NCI-H460 (cell line): ENCODE measurements at regions not wholly inside any gene's neighbourhood (a gene's known extent, or its start where the extent isn't known, plus 50 kb on each side); places are given as distances from the start of the nearest gene placed in this dataset.

Source experiments
- DNase-seq: peaks from one replicate; pipeline ENCODE4 v3.0.0-alpha.2; 2016; ENCODE audit warnings: low read depth; ENCODE audit errors: extremely low read depth

DNA sequence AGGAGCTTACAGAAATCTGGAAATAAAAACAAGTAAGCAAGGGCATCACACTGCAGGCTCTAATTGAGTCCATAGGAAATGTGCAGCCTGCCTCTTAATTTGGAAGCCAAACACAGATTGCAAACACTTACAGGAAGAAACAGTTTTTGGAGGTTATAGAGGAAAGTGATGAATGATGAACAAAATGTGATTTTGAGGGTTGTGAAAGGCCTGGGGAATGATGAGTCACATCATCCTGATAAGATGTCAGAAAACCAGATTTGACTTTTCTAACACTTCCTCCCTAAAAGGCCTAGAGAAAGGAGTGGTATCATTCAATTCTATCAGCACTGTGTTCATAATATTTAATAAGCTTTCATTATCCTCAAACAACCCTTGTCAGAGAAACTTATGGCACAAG, 96.6 kb upstream of the POU2AF2 start:
- DNase-seq, result no peak

DNA sequence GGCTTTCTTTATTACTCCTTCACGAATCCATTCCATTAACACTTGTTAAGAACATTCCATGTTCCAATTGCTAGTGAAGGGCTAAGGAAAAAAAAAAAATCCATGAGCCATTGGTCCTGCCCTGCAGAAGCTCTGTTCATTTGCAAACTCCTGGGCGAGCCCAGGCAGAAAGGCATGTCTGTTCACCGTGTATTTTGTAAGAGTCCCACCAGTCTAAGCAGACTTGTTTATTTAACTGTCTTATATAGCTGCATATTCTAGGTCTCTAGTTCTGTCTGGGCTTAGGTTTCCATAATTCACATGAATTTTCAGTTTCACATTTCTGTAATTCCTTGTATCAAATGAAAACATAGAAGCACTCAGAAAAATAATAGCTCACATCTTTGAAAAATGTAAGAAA, 97.4 kb upstream of the POU2AF2 start:
- no peak for DNase-seq

DNA sequence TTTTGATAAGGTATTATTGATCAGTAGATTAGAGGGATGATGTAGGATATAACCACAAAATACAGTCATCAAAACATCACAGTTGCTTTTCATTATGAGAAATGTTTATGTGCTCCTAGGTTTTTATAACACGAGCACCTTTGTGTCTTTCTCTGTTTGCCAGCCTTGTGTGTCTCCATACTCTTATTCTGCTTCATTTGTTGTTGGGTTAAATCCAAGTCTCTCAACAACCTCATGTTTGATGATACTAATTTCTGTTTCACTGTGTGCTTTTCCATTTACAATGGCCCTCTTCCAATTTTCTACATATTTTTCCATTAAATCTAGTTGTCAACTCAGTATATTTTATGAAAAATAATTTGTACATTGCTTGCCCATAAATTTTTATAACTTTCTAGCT, 107.7 kb upstream of the POU2AF2 start:
- DNase-seq, result no peak

DNA sequence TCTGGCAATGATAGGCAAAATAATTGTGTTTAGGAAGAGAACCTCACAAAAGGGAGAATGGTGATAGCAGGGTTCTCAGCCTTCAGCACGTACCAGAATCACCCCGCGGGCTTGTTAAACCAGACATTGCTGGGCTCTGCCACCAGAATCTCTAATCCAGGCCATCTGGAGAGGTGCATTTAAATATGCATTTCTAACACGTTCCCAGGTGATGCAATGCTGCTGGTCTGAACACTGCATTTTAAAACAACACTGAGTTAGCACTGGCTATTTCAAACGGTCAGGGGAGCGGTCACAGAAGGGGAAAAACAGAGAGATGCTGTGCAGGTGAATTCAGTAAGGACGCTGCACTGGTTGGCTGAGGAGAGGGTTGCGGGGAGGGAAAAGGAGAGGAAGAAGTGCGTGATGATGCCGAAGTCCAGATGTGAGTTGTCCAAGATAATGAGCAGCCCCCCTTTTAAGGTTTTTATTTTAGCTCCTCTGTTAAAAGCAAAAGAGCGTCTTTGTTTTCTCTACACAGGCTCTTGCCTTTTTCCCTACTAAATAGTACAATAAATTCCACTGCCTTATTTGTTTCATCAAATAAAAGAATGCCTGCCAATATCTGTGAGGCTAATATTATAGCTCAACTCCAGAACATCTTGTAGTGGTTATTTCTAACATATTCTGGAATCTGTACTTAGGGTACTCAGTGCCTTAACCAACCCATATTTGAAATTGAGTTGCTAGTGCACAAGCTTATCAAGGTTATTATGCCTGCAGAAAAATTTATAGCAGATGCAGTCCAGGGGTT, 109.6 kb upstream of the POU2AF2 start:
- no peak for DNase-seq

DNA sequence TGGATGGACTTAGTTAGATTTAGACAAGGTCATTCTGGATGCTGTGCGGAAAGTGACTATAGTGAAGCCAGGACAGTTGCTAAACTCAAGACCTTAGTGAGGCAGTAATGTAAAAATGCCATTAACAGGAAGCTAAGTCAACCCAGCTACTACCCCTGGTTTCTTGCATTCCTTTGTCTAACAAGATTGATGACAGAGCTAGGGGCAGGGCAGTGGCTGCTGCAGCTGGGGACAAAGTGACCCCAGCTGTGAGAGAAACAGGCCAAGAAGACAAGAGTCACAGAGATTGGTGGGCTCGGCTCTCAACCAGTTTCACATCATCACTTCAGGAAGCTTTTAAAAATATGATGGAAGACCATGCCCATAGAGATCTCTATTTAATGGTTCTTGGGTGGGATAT, 110.4 kb upstream of the POU2AF2 start:
- no peak for DNase-seq

DNA sequence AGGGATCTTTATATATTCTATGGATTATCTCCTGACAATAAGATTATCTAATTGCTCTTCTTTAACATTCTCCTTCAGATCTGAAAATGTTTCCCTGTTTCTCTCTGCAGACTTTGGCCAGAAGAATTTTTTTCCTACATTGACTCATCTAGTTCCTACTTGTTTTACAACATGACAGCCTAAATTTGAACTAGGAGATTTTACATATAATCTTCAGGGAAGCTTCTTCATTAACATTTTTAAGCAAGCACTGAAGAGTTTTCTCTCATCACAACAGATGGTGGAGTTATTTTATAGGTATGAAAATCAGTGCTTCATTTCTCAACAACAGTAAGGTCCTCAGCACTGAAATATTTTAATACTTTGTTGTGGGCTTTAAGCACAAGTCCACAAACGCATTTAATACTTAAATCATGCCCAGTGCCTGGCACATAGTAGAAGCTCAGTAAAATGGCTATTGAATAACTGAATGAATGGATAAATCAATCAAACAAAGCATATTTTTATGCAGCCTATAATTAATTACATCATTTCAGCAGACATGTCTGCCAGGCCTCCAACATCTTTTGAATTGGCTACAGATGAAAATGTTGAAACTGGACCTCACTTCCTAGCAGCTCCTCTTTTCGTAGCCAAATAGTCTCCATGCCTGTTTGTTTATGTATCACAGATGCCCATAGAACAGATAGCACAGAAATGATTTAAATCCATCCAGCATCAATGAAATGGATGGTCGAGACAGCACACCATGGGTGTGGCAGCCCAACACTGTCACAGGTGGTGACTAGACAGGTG, 117.3 kb upstream of the POU2AF2 start:
- no peak for DNase-seq

GRCh38 chr11:111124724-111125123, 120.8 kb upstream of the POU2AF2 start:
- DNase-seq, result no peak

- no peak for DNase-seq
These were observed 121.8 kb upstream of the POU2AF2 start for GRCh38 chr11:111123463-111124398.

GRCh38 chr11:111120696-111121302, 124.7 kb upstream of the POU2AF2 start:
- DNase-seq, result no peak

DNA sequence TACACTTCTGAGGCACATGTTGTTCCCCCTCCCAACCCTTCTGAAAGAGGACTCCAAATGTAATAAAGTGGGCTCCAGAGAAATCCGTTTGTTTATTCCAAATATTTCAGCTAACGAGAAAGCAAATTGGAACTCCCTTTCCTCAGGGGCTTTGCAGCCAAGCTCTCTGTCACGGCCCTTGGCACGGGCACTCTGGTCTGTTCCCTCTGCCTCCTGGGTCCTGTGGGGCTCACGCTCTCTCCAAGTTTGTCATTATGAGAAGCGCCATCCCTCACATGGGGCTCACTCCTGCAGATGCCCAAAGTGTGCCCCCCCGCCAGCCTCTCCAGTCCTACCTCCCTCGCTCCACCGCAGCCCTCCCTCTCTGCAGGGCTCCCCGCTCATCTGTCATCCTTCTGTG, 125.4 kb upstream of the POU2AF2 start:
- no peak for DNase-seq

DNA sequence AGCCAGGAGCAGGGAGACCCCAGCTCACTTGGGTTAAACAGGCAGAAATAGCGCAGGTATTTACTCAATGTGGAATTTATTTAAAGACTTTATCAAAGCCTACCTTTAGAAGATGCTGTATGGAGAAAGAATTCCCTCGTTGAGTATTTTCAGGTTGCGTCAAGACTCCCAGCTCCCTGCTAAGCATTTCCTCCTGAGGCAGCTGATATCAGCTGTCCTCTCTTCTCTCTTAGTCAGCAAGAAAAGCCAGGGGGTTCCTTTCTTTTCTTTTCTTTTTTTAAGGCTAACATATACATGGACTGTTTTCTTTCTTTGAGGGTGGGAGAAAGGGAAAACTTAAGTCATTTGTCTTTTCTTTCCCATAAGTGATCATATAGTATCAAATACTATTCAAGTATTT, 125.8 kb upstream of the POU2AF2 start:
- no peak for DNase-seq

- DNase-seq, result no peak
These were observed 129.6 kb upstream of the POU2AF2 start for GRCh38 chr11:111115890-111116289.

DNA sequence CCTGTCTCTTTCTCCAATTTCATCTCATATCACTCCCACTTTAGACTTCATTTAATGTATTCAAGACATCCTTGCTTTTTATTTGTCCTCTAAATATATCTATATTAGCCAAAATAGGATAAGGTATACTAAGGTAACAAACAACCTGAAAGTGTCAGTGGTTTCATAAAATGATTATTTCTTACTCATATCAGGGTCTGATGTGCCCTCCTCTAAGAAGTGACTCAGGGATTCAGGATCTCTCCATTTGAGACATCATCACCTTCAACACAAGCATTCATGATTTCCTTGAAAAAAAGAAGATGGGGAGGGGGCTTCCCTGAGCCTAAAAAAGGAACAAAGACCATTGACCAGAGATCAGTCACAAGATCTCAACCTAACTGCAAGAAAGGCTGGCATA, 131.4 kb upstream of the POU2AF2 start:
- no peak for DNase-seq

DNA sequence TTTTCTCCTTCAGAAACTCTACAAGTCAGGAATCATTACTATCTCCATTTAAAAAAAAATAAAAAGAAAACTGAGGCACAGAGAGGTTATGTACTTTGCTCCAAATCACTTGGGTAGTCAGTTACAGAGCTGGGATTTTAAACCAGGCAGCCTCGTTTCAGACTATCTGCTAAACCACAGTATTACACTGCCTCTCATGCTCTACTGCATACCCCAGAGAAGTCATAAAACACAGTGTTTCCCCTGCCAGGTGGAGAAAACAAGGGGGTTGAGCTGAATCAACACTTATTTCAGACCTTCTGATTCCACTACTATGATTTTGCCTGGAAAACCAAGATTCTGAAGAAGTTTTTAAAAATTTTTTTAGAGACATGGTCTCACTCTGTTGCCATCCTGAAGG, 132.9 kb upstream of the POU2AF2 start:
- no peak for DNase-seq

DNA sequence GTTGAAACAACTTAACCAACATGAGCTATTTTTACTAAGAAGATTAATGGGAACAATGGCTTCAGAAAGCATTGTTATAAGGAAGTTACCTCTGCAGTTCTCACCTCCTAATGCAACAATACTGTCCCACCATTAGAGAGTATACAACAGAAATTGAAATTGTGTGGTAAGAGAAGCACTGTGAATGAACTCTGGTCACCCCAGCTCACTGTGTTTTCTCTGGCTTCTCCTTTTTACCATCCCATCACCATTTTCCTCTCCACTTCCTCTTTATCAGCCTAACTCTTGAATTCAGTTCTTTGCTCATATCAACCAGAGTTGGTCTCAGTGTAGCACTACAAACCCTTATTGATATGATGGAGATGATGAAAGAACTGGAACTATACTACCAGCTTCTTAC, 138.0 kb upstream of the POU2AF2 start:
- no peak for DNase-seq

- DNase-seq, result no peak
These were observed 138.9 kb upstream of the POU2AF2 start for GRCh38 chr11:111106641-111107040.

DNA sequence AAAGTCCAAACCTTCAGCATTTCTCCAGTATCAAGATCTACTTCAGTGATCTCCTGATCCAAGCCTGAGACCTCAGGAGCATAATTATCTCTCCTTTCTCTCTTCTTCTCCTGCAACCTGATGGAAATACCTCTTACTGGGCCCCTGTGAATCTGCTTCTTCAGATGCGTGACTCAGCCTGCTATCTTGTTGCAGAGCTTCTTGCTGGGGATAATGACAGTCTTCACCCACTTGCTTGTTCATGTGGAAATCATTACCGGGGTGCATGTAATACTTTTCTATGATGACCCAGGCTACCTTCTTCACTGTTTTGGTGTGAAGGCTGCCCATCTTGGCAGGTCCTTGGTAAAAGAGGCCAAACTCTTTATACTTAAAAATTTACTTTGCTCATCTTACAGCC, 140.0 kb upstream of the POU2AF2 start:
- DNase-seq, result no peak

DNA sequence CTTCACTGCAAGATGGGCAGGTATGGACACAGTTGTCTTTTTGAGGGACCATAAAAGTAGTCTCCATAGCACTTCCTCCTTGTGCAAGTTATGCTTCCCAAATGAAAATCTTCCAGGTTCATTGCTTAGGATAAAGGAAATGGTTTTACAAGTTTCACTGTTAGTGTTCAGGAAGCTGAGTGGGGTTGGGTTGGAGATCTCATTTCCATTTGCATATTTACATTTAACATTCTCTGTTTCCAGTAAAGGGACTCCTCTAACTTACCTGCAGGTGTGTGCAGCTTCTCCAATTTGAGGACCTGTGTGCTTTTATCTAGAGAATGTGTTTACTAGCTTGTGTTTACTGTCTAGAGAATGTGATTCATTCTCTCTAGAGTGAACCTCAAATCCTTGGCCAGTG, 141.3 kb upstream of the POU2AF2 start:
- DNase-seq, result no peak

DNA sequence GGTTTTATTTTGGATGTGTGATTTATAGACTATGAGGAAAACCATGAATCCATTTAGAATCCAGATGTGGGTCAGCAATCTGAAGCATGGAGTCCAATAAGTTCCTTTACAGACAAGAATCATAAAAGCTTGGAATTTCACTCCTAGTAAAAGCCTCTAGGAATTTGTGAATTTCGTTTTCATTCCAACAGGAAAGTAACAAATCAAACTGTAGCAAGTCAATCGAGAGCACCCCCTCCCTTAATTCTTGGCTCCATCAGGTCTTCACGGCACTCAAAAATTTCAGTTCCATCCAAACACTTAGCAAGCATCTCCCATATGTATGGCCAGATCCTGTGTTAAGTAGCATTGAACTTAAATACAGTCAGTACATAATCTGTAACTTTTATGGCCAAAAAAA, 143.6 kb upstream of the POU2AF2 start:
- DNase-seq, result no peak

GRCh38 chr11:111099028-111099713, 146.4 kb upstream of the POU2AF2 start:
- DNase-seq, result no peak
